Neural progenitor cell (in vitro differentiated cells): ENCODE measurements at regions not wholly inside any gene's neighbourhood (a gene's known extent, or its start where the extent isn't known, plus 50 kb on each side); places are given as distances from the start of the nearest gene placed in this dataset.

Source experiments
- EZH2 ChIP-seq: fragments of 200-600 bp; sonication (generic); IDR thresholded peaks from 2 replicates; pipeline ENCODE4 v1.6.1; 2017; ENCODE audit warnings: antibody characterized with exemption, mild to moderate bottlenecking, moderate library complexity
- TF ChIP-seq, protein P1 (sequence below): fragments of 200-600 bp; sonication (generic); IDR thresholded peaks from 2 replicates; pipeline ENCODE4 v1.5.1; 2017; ENCODE audit warnings: antibody characterized with exemption, mild to moderate bottlenecking

DNA sequence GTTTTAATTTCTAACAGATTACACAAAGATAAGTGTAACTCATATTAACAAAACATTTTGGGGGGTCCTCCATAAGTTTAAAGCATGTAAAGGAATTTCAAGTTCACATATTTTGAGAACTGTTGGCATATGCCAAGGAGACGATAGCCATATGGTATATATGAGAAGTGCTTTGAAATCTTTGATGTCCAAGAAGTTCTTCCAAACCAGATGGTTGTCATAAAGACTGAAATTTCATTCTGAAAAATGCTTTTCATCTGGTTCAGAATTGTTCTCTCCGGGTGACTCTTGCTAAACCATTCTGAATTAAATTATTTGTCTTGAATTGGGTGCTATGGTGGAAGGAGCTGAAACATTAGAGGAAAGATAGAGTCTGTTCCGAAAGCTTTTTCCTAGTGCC, 513.0 kb upstream of the AKR1E2 start:
- TF ChIP-seq, protein P1, sequence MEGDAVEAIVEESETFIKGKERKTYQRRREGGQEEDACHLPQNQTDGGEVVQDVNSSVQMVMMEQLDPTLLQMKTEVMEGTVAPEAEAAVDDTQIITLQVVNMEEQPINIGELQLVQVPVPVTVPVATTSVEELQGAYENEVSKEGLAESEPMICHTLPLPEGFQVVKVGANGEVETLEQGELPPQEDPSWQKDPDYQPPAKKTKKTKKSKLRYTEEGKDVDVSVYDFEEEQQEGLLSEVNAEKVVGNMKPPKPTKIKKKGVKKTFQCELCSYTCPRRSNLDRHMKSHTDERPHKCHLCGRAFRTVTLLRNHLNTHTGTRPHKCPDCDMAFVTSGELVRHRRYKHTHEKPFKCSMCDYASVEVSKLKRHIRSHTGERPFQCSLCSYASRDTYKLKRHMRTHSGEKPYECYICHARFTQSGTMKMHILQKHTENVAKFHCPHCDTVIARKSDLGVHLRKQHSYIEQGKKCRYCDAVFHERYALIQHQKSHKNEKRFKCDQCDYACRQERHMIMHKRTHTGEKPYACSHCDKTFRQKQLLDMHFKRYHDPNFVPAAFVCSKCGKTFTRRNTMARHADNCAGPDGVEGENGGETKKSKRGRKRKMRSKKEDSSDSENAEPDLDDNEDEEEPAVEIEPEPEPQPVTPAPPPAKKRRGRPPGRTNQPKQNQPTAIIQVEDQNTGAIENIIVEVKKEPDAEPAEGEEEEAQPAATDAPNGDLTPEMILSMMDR = no peak
- no peak for TF ChIP-seq EZH2
